CD4-positive, alpha-beta T cell treated with Interleukin-10 for 1 hour (primary cell): ENCODE measurements at regions not wholly inside any gene's neighbourhood (a gene's known extent, or its start where the extent isn't known, plus 50 kb on each side); places are given as distances from the start of the nearest gene placed in this dataset.

Source experiments
- DNase-seq: peaks from one replicate; pipeline ENCODE4 v3.0.0-alpha.2; 2020

GRCh38 chr18:68072744-68073143 lies 556.2 kb upstream of the DSEL start:
- DNase-seq: no peak

GRCh38 chr18:68060871-68061270 lies 544.4 kb upstream of the DSEL start:
- no peak for DNase-seq

- no peak for DNase-seq
Observed at GRCh38 chr18:68056936-68057335, 540.4 kb upstream of the DSEL start.

GRCh38 chr18:68054669-68055068 lies 538.1 kb upstream of the DSEL start:
- no peak for DNase-seq

- DNase-seq: no peak
Observed at GRCh38 chr18:68053290-68053689, 536.8 kb upstream of the DSEL start.

- no peak for DNase-seq
Observed at GRCh38 chr18:68041327-68041726, 524.8 kb upstream of the DSEL start.

- DNase-seq: no peak
Observed at GRCh38 chr18:68040198-68040597, 523.7 kb upstream of the DSEL start.

- DNase-seq: no peak
Observed at GRCh38 chr18:68035774-68036522, 519.4 kb upstream of the DSEL start.

- no peak for DNase-seq
Observed at GRCh38 chr18:68034296-68034695, 517.8 kb upstream of the DSEL start.

GRCh38 chr18:68033466-68033865 lies 516.9 kb upstream of the DSEL start:
- no peak for DNase-seq

GRCh38 chr18:68024716-68025115 lies 508.2 kb upstream of the DSEL start:
- DNase-seq: no peak

GRCh38 chr18:68017385-68017784 lies 500.9 kb upstream of the DSEL start:
- no peak for DNase-seq

- DNase-seq: no peak
Observed at GRCh38 chr18:67997496-67997895, 481.0 kb upstream of the DSEL start.

- DNase-seq: no peak
Observed at GRCh38 chr18:67995769-67996168, 479.2 kb upstream of the DSEL start.

GRCh38 chr18:67980241-67980640 lies 463.7 kb upstream of the DSEL start:
- no peak for DNase-seq

GRCh38 chr18:67977067-67977616 lies 460.6 kb upstream of the DSEL start:
- DNase-seq: no peak

GRCh38 chr18:67973916-67974315 lies 457.4 kb upstream of the DSEL start:
- DNase-seq: no peak

- DNase-seq: no peak
Observed at GRCh38 chr18:67969458-67969857, 452.9 kb upstream of the DSEL start.

- DNase-seq: no peak
Observed at GRCh38 chr18:67966224-67966623, 449.7 kb upstream of the DSEL start.

GRCh38 chr18:67964462-67964861 lies 447.9 kb upstream of the DSEL start:
- no peak for DNase-seq

- DNase-seq: no peak
Observed at GRCh38 chr18:67961701-67962440, 445.4 kb upstream of the DSEL start.

- no peak for DNase-seq
Observed at GRCh38 chr18:67957684-67958083, 441.2 kb upstream of the DSEL start.

- no peak for DNase-seq
Observed at GRCh38 chr18:67954594-67954993, 438.1 kb upstream of the DSEL start.

GRCh38 chr18:67951137-67951536 lies 434.6 kb upstream of the DSEL start:
- no peak for DNase-seq
